HG03460 (cell line): ENCODE measurements at regions not wholly inside any gene's neighbourhood (a gene's known extent, or its start where the extent isn't known, plus 50 kb on each side); places are given as distances from the start of the nearest gene placed in this dataset.

Experiments used
- ATAC-seq: cut with Tn5 transposase; IDR thresholded peaks from one replicate; pipeline ENCODE4 v1.9.1; 2021; ENCODE audit not compliant: unreplicated experiment

DNA sequence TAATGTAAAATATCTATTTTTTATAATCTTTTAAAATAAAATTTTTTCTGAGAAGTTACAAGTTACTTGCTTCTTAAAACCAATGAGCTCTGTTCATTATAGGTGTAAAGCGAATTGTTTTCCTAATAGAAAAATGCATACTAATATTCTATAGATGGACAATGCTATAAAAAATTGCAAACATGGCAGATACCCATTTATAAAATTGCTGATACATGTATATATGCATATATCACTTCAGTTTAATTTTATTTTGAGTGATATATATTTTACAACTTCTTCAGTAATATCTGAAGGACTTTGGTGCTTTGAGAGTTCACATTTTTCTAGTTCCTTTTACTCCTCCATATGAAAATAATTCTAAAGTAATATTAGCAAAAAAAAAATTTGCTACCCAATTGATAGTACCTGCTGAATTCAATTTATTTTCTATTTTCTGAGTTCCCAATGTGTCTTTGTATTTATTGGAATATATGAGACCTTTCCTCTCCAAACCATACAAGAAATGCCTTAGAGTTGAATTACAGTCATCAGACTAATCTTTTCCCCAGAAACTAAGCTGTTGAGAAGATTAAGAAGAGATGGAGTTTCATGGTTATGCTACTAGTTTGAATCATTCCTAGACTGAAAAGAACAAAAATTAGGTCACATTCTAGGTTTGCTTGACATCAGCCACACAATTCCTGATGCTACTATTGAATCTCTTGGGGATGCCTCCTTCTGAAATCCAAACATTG lies 1937.5 kb upstream of the SEL1L start:
- no peak for ATAC-seq

DNA sequence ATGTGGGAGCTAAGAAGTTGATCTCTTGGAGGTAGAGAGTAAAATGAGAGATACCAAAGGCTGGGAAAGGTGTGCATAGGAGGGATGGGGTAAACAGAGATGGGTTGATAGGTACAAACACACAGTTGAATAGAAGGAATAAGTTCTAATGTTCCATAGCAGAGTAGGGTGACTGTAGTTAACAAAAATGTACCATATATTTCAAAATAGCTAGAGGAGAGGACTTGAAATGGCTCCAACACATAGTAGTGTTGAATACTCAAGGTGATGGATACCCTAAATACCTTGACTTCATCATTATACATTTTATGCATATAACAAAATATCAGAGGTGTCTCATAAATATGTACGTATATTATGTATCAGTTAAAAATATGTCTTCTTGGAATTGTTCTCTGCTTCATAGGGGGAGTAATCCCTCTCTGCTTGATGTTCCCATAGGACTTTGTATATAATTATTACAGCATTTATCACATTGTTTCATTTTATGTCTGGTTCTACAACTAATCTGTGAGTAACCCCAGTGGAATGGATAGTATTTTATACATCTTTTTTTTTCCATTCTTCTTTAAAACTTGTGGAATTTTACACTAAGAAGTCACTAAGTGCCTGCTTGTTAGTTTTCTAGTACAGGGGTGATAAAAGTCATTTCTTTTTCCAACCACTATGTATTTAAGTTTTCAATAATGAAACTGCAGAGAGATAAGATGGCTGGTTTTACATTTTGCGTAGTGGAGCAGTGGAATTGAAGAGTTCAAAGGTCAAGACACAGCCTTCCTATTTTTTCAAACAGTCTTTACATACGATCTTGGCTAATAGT lies 1940.0 kb upstream of the SEL1L start:
- no peak for ATAC-seq

DNA sequence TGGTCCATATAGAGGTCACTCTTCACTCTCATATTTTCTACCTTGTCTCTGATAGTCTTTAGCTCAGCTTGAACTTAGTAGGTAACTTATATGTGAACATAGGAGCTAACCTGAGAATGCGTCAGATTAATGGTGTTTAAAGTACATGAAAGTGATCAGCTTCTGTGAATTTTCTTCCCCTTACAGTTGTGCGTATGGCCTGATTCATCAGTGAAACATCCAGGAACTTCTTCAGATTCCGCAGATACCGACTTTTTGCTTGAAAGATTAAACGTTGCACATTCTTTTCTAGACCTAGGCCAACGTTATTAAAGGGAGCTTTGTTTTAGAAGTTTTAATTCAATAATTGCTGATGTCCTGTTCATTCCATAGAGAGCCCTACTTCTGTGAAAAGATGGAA lies 1945.1 kb upstream of the SEL1L start:
- ATAC-seq = no peak

DNA sequence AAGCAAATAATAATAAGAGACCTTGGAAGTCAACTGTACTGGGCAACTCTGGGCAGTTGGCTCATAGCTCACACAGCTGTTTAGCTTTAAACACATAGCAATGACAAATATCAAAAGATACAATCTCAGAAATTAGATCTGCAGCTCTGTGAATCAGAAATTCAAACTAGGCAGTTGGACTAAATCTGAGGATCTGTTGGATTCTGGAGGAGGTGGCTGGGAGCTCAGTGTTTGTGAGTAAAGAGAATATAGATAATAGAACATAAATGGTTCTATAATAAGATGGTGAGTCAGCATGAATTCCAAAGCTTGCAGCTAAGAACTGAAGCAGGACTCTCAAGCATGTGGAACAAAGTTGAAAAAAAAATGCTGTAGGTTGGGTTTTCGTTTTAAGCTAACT lies 1949.4 kb upstream of the SEL1L start:
- ATAC-seq = no peak

DNA sequence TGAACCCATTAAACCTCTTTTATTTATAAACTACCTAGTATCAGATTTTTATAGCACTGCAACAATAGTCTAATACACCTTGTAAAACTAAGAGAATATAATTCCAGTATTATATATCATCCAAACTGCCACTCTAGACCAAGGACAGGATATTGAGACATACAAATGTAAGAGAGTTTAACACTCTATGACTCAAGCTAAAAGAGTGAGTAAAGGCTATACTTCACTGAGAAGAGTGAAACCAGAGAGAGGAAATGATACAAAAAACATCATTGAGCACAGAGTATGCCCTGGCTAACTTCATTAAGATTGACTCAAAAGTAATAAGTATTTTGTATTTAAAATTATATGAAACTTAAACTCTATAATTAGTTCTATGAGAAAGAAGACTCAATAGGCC lies 1951.9 kb upstream of the SEL1L start:
- ATAC-seq = no peak

DNA sequence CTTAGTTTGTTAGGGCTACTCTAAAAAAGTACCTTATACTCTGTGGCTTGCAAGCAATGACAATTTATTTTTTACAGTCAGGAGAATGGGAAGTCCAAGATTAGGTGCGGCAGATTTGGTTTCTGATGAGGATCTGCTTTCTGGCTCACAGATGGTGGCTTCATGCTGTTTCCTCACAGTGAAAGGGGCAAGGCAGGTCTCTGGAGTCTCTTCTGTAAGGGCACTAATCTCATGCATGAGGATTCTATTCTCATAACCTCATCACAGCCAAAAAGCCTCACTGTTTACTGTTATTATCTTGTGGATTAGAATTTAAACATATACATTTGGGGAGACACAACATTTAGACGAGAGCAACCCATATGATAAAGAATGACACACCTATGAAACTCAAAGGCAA lies 1957.4 kb upstream of the SEL1L start:
- no peak for ATAC-seq

DNA sequence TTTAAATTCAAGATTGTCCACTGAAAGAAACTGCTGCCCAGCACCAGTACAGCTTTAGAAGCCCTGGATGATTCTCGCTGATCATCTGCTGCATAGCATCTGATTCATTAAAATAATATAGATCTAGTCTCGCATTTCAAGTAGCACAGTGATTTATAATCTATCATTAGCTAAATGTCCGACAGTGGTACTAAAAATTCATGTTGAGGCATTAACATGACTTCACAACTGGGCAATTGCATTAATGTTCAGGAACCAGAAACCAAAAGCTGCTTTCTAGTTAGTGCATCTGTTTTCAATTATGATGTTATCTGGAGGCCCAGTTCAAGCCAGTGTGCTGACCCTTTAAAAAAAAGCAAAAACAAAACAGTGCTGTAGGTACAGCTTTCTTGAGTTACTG lies 1987.2 kb upstream of the SEL1L start:
- no peak for ATAC-seq

DNA sequence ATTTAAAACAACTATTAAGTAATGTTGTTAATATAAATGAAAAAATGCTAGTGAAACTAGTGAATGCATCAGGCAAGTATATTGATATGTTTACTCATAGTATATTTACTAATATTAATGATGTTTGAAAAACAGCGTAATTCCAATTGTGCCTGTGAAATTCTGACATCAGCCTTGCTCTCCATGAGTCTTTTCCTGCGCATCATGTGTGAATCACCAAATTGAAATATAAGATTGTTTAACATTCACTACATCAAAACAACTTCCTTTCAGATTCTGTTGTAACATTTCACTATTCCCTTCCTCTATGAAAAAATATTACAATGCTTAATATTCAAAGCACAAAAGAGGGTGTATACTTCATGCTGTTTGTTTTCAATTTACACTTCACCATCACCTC lies 1995.9 kb upstream of the SEL1L start:
- no peak for ATAC-seq

DNA sequence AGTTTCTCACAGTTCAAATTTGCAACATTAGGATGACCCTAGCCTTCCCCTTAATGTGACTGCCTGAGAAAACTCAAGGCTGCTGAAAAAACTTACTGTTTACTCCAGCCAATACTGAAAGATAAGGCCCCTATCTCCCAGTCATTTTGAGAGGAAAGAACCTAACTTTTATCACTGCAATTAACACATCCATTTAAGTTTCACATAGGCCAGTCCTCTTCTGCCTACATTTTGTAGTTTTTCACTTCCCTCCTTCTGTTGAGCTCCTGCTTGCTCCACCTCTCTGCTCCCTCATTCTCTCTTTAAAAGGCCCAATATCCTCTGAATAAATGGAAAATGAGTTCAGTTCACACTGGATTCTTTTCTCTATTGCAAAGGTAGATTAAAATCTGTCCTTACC lies 1996.2 kb upstream of the FLRT2 start:
- no peak for ATAC-seq

DNA sequence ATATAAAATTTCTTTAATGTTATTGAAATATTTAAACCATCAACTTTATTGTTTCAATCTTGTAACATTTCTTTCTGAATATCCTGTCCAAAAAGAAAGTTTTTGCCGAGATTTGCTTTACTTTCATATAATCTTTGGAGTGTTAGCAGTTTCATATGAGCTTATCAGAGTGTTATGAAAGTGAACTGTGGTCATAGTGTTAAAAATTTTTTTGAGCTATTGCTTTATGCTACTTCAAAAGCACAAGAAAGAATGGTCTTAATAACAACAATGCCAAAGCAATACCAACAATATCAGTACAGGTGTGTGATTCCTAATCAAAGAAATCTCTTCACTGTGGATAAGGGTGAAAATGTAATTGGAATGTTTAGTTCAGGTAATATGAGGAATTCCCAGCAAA lies 1994.9 kb upstream of the FLRT2 start:
- no peak for ATAC-seq

DNA sequence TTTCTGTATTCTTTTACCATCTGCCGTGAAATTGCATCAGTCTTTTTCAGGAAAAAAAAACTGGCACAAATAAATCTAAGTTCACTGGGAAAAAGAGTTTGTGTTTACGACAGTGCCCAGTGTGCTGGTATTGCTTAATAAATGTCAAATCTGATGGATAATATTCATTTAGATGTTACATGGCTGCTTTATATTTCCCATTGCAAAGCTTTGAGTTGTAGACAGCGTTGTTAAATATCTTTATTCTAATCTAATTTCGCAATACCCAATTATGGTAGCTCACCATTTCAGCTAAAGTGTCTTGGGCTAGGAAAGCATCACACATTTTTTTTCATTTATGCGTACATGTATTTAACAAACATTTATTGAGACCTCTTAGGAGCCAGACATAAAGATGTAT lies 1994.5 kb upstream of the FLRT2 start:
- ATAC-seq = no peak

DNA sequence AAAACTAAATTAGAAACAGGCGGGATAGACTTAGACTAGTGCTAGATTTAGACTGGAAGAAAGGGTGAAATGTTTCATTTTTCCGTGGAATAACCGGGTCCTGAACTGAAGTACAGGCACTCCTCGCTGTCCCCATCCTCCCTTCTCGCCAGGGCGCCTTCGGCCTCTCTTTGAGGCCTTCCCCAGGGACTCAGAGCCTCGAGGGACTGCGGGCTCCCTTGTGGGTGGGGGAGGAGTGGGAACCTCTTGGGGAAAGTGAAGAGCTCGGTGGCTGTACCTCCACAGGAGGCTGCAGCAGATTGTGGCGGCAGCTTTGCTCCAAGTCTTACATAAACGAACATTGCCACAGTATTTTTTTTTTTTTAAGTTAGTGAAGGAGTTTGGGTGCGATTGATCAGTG lies 1988.8 kb upstream of the FLRT2 start:
- ATAC-seq = no peak

DNA sequence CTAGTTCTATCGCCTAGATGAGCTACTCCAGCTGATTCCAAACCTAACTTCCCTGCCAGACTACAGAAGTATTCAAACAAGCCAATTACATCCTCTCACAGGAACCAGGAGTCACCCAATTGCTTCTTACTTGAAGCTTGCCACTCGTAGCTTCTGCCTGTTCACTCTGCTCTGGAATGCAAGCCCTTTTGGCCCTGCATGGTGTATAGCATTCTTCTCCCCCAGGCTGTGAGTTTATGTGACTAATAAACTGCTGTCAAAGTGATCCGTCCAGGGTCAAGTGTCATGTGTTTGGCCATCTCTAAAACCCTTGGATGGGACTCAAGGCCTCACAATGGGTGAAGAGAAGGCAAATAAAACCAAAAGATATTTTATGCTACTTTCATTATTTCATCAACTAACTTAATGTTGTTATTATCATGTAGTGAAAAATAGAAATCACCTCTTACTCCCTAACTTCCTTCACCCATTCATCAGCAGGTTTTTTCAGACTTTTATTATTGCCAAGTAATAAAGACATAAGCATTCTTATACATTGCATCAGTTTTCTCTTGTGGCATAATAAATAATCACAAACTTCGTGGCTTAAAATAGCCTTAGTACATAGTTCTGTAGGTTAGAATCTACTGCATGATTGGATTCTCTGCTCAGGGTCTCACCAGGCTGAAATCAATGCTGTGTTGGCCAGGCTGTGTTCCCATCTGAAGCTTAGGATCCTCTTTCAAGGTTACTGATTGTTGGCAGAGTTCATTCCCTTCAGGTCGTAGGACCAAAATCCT lies 1981.7 kb upstream of the FLRT2 start:
- ATAC-seq = no peak

DNA sequence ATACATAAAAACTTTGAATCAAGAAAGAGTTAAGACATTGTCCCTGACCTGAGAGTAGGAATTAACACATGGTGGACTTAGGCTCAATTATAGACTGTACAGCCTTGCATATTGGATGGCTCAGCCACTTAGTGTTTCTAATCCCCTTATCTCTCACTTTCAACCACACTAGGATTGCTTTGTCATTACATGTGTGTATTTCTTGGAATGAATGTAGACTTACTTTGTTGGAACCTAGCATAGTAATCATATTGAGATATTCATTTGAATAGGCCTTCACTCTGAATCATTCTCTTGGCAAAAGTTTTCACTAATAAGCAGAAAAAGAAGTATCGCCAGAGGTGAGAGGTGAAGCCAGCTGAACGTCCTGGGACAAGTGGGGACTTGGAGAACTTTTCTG lies 1973.9 kb upstream of the FLRT2 start:
- no peak for ATAC-seq

DNA sequence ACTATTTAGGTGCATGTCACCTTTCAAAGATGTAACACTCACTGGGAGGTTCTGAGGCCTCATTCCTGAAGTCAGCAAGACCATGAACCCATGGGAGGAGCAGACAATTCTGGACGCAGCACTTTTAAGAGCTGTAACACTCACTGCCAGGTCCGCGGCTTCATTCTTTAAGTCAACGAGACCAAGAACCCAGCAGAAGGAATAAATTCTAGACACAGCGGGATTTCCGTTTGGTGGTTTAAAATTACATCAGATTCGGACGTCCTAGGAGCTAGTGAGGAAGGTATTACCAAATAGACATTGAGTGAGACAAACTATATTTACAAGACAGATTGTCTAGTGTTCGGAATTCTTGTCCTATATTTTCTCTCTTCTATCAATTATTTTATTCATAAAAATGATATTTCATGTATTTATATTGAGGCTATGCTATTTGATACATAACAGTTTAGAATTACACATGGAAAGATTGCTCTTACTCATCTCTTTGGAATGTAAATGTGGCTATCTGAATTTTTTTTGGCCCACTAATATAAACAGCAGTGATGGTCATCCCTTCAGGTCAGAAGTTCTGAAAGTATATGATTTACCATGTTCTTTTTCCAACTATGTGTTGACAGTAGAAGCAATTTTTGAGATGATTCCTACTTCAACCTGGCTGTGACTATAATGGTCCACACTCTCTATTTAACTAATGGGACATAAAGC lies 1973.0 kb upstream of the FLRT2 start:
- no peak for ATAC-seq

DNA sequence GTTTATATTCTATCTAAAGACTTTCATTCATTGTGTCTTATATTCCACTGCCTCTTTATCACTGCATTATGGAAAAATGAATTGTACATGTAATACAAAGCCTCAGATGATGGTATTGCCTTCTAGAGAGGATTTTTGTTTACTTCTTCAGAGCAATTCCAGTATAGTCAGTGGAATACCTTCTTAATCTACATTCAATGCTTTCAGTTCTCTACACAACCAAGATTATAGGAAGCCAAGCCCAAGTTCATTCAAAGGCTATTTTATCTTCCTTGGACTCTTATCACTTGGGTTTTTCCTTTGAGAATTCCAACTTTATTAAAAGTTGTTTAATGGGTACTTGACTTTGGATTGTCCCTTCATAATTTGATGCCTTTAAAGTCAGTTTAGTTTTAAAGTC lies 1971.0 kb upstream of the FLRT2 start:
- no peak for ATAC-seq

DNA sequence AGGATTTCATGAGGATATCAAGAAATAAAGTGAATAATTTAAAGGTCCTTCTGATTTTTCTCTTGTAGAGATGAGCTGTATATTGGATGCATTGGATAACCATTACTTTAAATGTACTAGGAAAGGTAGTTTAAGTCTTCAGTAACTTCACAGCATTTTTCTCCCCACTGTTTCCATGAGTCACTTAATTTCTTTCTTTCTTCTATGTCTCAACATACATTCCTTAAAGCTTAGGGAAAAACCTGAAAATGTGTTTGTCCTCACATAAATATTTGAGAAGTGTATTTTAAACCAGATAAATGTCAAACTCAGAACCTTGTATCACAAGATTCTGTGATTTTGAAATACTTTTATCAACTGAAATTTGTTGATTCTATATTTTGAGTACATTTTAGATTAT lies 1970.2 kb upstream of the FLRT2 start:
- no peak for ATAC-seq

DNA sequence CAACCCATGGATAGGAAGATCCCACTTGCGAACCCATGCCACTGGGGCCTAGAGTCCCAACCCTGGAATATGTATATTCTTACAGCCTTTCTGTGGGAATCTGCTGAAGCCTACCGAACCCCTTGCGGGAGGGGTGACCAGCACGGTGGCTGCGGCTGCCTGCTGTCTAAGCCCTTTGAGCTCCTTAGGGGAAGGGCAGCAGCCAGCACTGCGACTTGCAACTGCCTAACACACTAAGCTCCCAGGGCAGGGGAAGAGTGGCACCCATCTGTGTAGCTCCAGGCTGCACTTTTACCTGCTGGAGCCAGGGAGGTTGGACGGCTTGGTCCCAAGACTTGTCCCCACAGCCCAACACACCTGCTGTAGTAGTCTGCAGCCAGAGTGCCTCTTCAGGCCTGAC lies 1968.7 kb upstream of the FLRT2 start:
- no peak for ATAC-seq

DNA sequence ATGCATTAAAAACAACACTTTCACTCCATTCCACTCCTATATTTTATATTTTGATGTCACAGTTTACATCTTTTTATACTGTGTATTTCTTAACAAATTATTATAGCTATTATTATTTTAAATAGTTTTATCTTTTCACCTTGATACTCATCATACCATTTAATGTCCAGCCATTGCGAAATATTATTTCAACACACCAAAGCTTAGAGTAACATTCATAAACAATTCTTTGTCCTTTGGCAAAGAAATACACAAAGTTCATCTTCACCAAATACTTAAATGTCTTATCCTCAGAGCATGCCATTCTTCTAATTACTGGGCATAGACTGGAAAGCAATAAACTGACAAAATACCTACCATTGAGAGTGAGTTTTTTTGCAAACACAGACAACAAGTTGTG lies 1963.4 kb upstream of the FLRT2 start:
- ATAC-seq = no peak

DNA sequence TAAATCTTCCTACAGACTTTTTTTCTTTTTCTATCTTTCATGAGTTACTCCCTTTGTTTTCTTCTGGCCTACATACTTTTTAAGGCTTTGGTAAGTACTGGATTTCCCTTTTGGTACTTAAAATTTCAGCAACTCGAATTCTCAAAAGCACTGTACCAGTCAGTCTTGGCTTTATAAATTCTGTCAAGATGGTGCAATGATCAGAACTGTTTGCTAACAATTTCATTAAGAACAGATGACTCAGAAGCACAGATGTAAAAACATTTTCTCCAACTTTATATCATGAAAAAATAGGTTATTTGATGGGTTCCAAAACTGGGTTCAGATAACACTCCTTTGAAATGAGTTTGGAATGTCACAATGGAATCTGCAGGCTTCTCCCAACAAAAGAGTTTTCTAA lies 1961.8 kb upstream of the FLRT2 start:
- no peak for ATAC-seq

DNA sequence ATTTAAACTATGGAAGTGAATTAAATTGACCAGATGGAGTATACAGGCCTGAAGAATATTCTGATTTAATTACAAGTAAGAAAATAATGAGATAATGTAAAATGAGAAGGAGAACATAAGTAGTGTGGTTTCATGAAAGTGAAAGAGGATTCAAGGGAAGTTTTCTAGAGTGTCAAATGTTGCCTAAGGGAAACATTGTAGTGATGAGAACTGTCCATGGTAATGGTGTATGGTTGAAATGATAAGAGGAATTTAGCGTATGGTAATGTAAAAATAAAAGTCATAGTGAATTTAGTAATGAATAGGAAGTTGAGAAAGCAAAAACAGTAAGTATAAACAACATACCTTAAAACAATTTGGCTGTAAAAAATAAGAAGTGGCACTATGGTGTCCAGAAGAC lies 1954.6 kb upstream of the FLRT2 start:
- no peak for ATAC-seq
